NT2/D1 (cell line): ENCODE measurements at regions not wholly inside any gene's neighbourhood (a gene's known extent, or its start where the extent isn't known, plus 50 kb on each side); places are given as distances from the start of the nearest gene placed in this dataset.

Experiments
- DNase-seq: peaks from one replicate; pipeline ENCODE4 v3.0.0-alpha.2; 2011; ENCODE audit warnings: low read depth, low spot score
- H3K27me3 ChIP-seq: 2 replicates; pipeline ENCODE4 v1.6.0; 2011; ENCODE audit warnings: mild to moderate bottlenecking; ENCODE audit not compliant: insufficient read length, insufficient read depth
- H3K36me3 ChIP-seq: 2 replicates; pipeline ENCODE4 v1.6.1; 2011; ENCODE audit warnings: mild to moderate bottlenecking, low read length, mixed read lengths; ENCODE audit not compliant: insufficient read depth, insufficient read length
- H3K4me1 ChIP-seq: 2 replicates; pipeline ENCODE4 v1.5.1; 2011; ENCODE audit not compliant: insufficient read depth, insufficient read length
- H3K4me3 ChIP-seq: 2 replicates; pipeline ENCODE4 v1.5.1; 2011; ENCODE audit warnings: low read depth; ENCODE audit not compliant: insufficient read length
- H3K9ac ChIP-seq: 2 replicates; pipeline ENCODE4 v1.6.0; 2011; ENCODE audit warnings: low read depth; ENCODE audit not compliant: insufficient read length
- H3K9me3 ChIP-seq: 2 replicates; pipeline ENCODE4 v1.5.1; 2011; ENCODE audit warnings: mild to moderate bottlenecking, low read length; ENCODE audit not compliant: insufficient read depth
- SUZ12 ChIP-seq: IDR thresholded peaks from 2 replicates; pipeline ENCODE4 v1.6.1; 2011; ENCODE audit not compliant: insufficient read length, insufficient read depth; ENCODE audit errors: extremely low read depth
- YY1 ChIP-seq: IDR thresholded peaks from 2 replicates; pipeline ENCODE4 v1.6.1; 2011; ENCODE audit not compliant: insufficient read length, insufficient read depth
- ZNF274 ChIP-seq: IDR thresholded peaks from 2 replicates; pipeline ENCODE4 v1.6.1; 2011; ENCODE audit warnings: mild to moderate bottlenecking, low read depth, low read length

DNA sequence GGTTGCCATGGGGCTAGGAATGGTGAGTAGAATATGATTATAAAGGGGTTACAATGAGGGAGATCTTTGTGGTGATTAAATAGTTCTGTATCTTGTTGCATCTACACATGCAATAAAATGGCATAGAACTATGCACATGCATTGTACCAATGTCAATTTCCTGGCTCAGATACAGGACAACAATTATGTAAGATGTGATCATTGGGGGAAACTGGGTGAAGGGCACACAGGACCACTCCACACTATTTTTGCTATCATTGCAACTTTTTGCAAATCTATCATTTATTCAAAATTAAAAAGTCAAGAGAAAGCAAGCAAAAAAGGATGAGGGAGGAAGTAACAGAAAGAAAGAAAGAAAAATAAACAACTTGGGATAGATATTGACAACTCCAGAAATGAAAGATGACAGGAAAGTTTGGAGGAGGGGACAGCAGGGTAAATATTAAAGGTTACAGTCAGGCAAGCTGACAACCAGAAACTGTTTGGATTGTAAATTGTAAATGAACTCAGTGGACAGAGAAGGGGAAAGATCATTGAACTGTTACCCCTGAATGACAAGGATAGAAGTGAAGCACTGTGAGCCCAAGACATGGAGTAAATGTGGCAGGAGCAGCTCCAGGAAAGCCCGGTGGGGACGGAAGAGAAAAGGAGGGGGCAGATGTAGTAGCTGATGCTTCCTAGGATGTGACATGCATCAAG is 499.6 kb upstream of the JARID2 start:
- no peaks in the 10 kb centered on the region for H3K4me1 ChIP-seq
- no peaks in the 10 kb centered on the region for H3K36me3 ChIP-seq
- no peak overlapping the region for H3K9ac ChIP-seq
- no peak overlapping the region for H3K4me3 ChIP-seq
- no peak for DNase-seq
- H3K9me3 ChIP-seq = no peaks in the 10 kb centered on the region
- TF ChIP-seq ZNF274 = no peak
- no peak for TF ChIP-seq SUZ12
- TF ChIP-seq YY1 = no peak
- H3K27me3 ChIP-seq = no peaks in the 10 kb centered on the region

DNA sequence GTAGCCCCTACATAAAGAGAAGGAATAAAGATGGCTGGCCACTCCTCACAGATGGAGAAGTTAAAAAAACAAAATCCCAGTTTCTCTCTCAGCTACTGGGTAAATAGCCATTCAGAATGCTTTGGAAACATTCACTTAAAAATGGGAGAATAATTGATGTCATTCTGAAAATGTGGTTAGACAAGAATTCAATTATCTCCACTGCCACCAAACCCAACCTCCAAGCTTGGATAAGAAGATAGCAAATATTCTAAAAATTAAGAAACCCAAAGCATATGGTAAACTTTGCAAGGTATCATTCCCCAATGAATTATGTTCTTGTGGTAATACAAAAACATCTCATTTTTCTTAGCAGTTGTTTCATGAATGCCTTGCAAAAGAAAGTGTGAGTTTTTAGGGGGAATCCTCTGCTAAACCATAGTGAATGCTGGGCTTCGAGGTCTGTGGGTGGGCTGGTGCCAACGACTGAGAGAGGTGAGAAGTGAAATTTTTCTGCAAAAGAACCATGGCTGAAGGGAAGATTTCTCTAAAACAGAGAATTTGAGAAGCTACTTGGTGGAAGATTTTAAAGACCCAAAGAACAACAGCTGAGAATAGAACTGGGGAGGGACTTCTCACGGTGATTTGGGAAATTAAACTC is 497.9 kb upstream of the JARID2 start:
- Histone ChIP-seq H3K9ac (no peak overlapping the region), H3K4me1 (no peaks in the 10 kb centered on the region), H3K4me3 (no peak overlapping the region), H3K27me3 (no peaks in the 10 kb centered on the region), H3K36me3 (no peaks in the 10 kb centered on the region), H3K9me3 (no peaks in the 10 kb centered on the region)
- TF ChIP-seq SUZ12 = no peak
- no peak for TF ChIP-seq YY1
- no peak for TF ChIP-seq ZNF274
- no peak for DNase-seq

DNA sequence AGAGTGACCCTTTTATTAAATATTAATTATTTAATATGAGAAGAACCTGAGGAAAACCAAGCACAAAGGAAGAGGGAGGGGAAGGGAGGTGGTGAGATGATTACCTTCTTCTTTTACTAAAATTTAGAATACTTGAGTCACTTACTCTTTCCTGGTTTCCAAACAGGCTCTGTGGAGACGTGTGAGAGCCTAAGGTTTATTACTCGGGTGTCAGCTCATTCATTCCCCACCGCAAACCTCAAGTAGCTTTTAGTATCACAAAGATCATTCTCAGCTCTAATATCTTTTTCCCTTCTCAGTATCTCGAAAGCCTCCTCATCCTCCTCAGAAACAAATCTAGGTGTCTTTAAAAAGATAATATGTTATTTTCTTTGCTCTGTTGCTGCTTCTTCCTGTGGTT is 497.2 kb upstream of the JARID2 start:
- TF ChIP-seq SUZ12 (no peak), YY1 (no peak), ZNF274 (no peak)
- no peaks in the 10 kb centered on the region for H3K4me1 ChIP-seq
- H3K27me3 ChIP-seq = no peaks in the 10 kb centered on the region
- H3K9ac ChIP-seq = no peak overlapping the region
- no peak for DNase-seq
- no peaks in the 10 kb centered on the region for H3K36me3 ChIP-seq
- H3K9me3 ChIP-seq = no peaks in the 10 kb centered on the region
- H3K4me3 ChIP-seq = no peak overlapping the region

DNA sequence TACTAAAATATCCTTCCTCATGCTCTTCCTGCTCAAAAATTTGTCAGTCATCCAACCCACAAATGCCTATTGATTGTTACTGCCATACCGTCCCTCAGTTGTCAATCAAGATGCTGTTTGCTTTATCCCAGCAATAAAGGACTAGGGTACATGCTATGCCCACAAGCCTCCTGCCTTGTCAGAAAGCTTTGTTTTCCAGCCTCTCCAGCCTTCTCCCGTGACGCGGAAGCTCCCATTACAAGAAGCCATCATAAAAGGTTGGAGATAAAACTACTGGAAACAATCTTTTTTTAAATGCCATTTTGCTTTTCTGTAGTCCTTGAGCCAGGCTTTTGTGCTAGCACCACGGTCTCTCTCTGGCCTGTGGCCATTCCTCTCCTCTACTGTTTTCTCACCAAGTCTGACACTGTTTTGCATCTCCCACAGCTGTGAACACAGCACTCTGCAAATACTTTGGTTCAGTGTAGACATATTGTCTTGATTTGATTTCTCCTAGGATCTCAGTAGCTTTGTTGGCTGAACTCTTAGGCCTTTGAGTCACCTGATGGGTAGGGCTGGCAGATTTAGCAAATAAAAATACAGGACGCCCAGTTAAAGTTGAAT is 495.7 kb upstream of the JARID2 start:
- Histone ChIP-seq H3K9ac (no peak overlapping the region), H3K4me3 (no peak overlapping the region), H3K9me3 (no peaks in the 10 kb centered on the region), H3K27me3 (no peaks in the 10 kb centered on the region), H3K4me1 (no peaks in the 10 kb centered on the region), H3K36me3 (no peaks in the 10 kb centered on the region)
- DNase-seq = no peak
- no peak for TF ChIP-seq SUZ12

DNA sequence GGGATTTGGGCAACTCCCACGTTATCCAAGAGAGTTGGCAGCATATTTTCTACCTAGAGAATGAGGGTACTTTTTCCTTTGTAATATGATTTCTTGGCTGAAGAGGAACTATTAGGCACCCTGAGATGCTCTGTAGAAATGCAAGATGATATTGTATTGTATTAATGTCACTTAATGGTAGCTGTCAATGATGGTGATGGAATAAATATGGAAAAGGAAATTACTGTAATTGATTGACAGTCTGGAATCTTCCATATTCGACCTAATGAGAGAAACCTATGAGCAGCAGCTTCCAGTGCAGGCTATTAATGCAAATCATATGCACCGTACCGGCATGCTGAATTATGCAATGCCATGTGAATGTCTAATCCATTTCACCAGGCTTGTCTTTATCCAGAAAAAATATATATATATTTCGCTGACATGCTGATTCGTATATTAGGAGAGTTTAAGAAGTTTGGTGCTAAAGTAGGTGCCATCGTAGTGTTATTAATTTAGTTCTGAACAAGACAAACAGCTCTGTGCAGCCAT is 494.2 kb upstream of the JARID2 start:
- Histone ChIP-seq H3K9ac (no peak overlapping the region), H3K36me3 (no peaks in the 10 kb centered on the region)

DNA sequence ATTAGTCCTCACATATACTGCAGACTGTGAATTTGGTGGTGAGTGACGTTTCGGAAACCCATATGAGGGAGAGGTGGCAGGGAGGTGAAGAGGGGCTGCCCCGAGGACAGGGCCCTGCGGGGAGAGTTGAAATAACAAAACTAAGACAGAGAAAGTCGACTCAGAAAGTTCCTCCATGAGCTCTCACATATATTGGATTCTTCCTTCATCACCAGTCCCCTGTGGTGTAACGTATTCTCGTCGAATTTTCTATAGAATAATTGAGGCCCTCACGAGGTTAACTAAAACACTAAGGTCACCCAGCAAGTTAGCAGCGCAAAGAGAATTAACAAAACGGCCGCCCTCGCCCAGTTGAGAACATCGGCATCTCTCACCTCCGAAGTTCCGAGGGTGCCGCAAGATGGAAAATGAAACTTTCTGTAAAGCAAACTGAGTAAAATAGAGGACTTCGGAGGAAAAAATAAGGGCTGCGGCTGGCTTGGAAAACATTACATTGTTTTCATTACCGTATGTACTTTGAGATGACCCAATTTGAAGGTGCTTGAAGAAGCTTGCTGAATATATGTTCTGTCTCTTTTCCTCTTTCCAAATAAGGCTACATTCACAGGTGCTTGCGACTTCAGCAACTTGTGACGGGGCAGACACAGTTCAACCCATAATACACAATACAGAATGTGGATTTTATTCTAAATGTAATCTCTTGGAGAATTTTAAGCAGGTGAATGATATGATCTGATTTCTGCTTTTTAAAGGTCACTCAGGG is 490.9 kb upstream of the JARID2 start:
- DNase-seq = no peak
- Histone ChIP-seq H3K4me3 (no peak overlapping the region), H3K4me1 (no peaks in the 10 kb centered on the region), H3K9ac (no peak overlapping the region), H3K27me3 (no peaks in the 10 kb centered on the region), H3K9me3 (no peaks in the 10 kb centered on the region), H3K36me3 (no peaks in the 10 kb centered on the region)
- TF ChIP-seq YY1 (no peak), SUZ12 (no peak), ZNF274 (no peak)

More for the DNA sequence above, 494.2 kb upstream of the JARID2 start:
- Histone ChIP-seq H3K4me3 (no peak overlapping the region), H3K27me3 (no peaks in the 10 kb centered on the region), H3K9me3 (no peaks in the 10 kb centered on the region), H3K4me1 (no peaks in the 10 kb centered on the region)
- DNase-seq = no peak
- TF ChIP-seq ZNF274 (no peak), SUZ12 (no peak), YY1 (no peak)

DNA sequence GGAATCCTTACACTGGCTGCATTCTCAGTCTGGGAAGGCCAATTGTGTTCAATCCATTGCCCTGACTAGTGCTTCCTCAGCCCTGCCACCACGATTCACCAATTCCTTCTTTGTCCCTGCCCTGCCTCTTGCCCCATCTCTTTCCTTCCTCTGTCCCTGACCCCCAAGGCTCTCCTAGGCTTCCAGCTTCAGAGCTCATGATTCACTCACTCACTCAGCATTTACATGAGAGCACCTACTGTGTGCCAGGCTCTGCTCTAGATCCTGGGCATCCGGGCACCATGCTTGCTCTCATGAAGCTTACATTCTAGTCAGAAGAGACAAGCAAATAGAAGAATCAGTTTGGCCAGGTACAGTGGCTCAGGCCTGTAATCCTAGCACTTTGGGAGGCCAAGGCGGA is 489.5 kb upstream of the JARID2 start:
- no peaks in the 10 kb centered on the region for H3K36me3 ChIP-seq
- H3K27me3 ChIP-seq = no peaks in the 10 kb centered on the region
- no peak overlapping the region for H3K4me3 ChIP-seq
- H3K9me3 ChIP-seq = no peaks in the 10 kb centered on the region
- no peak for DNase-seq
- no peak for TF ChIP-seq SUZ12
- no peak for TF ChIP-seq ZNF274
- TF ChIP-seq YY1 = no peak
- H3K4me1 ChIP-seq = no peaks in the 10 kb centered on the region
- no peak overlapping the region for H3K9ac ChIP-seq
